NCI-H748 (cell line): ENCODE measurements at regions not wholly inside any gene's neighbourhood (a gene's known extent, or its start where the extent isn't known, plus 50 kb on each side); places are given as distances from the start of the nearest gene placed in this dataset.

ENCODE experiments used
- DNase-seq: peaks from one replicate; lab custom pipeline; 2025; ENCODE audit not compliant: unreplicated experiment; lab: John Stamatoyannopoulos, UW

DNA sequence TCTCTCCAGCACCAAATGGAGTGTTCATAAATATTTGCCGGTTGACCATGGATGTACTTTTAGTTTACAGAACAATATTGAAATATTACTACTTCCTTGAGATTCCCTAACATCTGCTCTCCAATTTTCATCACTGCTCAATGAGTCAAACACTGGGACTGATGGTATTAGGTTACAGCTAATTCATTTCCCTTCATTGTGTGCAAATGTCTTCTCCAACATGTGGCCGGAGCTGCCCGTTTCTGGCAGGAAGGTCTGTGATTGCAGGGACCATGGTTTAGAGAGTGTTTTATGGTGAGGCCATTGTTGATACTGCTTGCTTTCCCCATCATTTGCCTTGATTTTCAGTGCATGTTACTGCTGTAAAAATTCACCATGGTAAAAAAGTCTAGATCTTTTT, 209.3 kb downstream of the HS3ST3B1 start:
- DNase-seq, result no peak

DNA sequence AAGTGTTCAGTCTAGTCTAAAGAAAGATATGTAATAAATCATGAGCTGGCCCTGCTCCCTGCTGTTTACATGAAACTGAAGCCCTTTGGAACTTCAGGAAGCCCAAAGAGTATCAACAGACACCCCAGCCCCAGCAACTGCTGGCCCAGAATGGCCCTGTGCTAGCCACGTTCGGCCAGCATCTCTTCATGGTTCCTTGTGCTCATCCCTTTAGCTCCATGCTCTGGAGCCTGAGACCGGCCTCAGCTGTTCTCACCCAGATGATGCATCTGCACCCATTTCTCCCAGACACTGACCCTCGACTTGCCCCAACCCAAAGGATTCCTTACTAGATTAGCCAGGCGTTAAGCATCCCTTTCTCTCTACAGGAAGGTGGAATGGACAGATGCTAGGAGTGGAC, 207.3 kb downstream of the HS3ST3B1 start:
- no peak for DNase-seq

DNA sequence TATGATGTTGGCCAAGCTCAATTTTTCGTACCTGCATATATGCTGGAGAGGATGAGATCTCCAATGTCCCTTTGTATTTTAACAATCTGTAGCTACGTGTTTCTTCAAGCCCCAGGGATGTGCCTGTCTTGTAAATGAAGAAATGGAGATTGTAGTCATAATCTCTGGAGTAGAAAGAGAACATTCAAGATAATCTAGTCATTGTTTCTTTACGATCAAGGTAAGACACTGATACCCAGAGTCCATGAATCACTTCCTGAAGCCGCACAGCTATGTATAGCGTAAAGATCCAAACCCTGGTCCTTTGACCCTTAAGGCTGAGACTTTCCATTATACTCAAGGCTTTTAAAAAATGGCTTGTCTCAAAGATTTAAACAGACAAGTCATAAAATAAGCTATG, 205.5 kb downstream of the HS3ST3B1 start:
- no peak for DNase-seq

DNA sequence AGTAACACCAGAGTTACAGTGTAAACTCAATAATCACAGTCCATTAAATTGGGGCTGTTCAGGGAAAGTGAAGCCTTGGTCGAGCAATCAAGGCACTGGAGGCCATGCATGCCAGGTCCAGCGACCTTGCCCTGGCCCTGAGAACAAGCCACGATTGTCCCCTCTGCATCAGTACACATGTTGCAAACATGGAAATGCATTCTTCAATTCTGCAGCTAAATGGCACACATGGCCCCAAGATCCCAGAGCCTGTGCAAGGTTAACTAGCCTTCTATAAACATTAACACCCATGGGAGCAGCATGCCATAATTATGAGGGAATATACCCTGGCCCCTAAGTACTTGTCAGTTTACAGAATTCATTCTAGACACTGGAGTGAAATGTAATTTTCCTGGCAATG, 204.7 kb downstream of the HS3ST3B1 start:
- DNase-seq, result peak; percentile 21

DNA sequence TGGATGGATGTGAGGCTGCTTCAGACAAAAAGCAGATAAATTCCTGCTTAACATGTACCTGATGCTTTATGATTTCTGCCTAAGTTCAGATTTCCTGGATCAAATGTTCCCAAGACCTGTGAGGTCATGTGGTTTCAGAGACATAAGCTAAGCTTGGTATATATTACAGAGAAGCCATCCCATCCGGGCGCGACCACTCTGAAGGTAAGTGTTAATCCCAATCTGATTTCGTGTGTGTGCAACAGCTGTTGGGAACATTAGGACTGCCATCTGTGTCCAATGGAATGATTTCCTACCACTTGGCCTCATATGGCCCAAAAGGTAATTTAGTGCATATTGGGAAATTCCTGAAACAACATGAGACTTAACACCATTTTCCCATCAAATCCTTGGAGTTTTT, 199.1 kb downstream of the HS3ST3B1 start:
- DNase-seq, result no peak

DNA sequence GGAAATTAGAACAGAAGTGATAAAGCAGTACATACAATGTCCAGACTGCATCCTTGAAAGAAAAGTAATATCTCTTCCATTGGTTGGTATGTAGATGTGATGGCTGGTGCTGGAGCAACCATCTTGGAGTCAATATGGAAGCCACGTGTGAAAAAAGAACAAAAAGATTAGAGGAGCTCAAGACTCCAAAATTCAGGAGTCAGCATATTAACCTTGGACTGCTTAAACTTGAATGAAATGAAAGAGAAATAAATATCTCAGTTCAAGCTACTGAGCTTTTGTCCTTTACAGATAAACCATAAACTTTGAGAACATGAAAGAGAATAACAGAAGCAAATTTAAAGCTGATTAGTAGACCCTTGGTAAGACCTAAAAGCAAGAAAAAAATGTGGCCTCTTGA, 197.9 kb downstream of the HS3ST3B1 start:
- no peak for DNase-seq

DNA sequence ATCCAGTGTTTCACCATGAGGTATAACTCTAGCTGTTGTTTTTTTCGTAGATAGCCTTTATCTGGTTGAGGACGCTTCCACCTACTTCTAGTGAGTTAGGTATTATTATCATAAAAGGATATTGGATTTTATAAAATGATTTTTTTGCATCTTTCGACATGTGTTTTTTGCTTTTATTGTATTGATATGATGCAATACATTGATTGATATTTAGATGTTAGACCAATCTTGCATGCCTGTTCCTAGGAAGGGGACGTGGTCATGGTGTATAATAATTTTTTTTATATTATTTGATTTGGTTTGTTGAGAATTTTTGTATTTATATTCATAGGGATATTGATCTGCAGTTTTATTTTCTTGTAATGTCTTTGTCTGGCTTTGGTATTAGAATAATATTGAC, 193.3 kb downstream of the HS3ST3B1 start:
- DNase-seq, result no peak

DNA sequence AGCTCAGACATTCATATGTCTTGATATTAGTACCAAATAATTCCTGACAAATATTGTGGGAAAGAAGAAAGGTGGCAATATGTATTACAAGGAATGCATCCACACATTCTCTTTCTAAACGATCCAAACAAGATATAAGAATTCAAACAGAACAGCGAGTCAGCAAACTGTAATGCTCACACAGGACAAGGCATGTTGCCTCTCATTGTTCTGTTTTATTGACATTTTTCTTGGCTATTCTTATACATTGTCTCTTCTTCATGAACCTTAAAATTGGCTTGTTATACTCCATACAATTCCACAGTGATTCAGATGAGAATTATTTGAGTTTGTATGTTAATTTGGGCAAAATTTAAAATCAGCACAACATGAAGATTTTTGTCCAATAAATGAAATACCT, 189.1 kb downstream of the HS3ST3B1 start:
- no peak for DNase-seq

DNA sequence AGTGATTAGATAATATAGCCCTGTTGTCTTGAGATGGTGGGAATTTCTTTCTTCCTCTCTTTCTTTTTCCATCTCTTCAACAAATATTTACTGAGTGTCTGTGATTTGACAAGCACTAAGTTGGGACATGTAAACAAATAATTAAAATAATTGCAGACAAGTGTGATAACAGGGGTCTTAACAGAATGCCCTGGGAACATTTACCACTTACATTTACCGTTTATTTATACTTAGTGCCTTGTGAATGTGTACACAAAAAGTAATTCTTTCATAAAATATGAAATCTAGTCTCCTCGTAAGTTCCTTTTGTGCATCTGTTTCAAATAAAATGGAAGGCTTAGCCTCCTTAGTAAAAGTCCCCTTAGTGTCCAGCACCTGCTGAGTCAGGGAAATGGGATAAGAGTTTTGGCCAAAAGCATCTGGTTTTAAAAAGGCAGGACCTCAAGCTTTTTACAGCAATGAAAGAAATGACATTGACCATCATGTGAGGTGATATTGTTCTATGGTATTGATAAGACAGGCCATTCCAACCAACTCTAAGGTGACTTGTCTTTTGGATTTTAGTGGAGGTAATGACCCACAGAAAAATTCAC, 188.2 kb downstream of the HS3ST3B1 start:
- no peak for DNase-seq

DNA sequence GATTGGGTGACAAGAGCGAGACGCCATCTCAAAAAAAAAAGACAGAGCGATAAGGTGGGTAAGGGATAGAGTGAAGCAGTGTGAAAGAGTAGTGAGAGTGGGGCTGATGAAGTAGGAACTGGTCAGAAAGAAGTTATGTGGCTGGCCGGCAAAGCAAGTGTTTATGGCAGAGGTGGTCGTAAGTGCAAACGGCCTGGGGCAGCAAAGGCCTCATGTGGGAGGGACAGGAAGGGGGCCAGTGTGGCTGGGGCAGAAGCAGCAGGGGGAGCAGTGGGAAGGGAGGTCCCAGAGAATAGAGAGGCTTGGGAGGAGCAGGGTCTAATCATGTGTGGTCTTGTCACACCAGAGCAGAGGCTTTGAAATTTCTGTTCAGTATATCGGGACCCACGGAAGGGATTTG, 186.2 kb downstream of the HS3ST3B1 start:
- DNase-seq, result no peak

DNA sequence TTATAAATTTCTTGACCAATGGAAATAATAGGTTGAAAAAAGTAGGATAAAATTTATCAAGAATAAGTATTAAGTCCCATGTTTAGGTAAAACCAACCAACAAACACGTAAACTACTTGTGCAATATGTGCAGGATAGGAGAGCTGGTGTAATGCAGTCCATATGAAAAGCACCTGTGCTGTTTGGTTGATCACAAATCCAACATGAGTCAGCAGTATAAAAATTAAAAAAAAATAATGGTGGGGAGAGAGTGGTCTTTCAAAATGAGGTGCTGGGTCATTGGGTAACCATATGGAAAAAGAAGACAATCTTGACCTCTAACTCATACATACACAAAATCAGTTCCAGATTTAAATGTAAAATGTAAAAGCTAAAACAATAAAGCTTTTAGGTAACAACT, 181.8 kb downstream of the HS3ST3B1 start:
- no peak for DNase-seq

DNA sequence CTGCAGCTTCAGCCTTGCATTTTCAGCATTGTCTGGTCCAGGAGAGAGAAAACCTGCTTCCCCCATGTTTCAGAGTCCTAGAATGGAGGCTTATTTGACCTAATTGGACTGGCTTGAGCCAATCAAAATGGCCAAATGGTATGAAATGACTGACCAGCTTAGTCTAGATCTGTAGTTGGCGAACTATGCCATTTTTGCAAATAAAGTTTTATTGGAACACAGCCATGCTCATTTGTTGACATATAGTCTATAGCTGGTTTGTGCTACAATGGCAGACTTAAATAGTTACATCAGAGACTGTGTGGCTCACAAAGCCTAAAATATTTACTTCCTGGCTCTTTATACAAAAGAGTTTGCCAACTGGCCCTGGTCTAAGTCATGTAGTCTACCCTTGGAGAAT, 180.8 kb downstream of the HS3ST3B1 start:
- no peak for DNase-seq

DNA sequence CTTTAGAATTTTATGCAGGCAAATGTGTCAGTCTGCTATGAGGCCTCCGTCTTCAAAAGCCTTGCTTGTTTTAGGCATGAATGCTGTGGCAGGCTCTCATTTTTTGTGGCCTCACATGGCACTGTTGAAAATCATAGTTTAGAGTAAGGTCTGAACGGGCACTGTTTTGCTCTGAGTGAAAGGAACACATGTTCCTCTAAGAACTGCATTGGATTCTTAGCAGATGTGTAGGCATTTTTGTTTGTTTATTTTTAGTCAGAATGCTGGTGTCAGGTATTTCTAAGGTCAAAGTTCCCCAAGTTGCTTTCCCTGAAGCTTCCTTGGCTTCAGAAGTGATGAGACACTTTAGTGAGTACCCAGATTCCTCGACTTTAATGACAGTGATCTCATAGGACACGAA, 173.7 kb downstream of the HS3ST3B1 start:
- DNase-seq, result no peak

DNA sequence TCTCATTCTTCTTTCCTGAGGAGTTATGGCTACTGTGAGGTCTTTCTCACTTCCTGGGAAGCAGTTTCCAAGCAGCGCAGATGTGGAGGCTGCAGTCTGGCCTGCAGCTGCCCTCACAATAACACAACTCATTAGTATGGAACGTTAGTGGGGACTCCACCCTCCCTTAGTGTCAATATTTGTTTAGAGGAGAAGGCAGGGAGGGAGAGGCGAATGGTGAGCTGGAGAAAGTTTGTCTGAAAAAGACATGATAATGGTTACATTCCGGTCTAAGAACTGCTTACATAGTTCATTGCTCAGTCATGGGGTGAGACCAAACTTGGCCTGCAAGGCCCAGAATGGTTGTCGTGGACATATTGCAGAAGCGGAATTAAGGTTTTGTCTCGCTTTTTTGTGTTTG, 170.2 kb downstream of the HS3ST3B1 start:
- DNase-seq, result peak; percentile 93

DNA sequence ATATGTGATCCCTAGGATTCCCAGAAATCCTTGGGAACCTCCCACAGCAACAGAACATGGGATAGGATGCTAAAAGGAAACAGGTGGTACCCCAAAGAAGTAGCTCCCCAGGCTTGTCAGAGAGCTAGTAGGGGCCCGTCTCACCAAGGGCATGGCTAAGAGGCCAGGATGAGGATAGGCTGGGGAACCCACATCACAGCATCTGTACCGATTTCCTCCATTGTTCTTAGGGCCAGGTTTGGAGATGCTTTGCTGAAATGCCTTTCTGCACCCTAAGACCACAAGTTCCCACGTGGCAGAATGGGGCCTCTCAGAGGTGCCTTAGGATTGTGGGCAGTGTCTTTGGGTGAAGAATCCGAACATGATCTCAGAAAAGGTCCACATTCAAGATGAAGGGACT, 169.5 kb downstream of the HS3ST3B1 start:
- DNase-seq, result no peak

DNA sequence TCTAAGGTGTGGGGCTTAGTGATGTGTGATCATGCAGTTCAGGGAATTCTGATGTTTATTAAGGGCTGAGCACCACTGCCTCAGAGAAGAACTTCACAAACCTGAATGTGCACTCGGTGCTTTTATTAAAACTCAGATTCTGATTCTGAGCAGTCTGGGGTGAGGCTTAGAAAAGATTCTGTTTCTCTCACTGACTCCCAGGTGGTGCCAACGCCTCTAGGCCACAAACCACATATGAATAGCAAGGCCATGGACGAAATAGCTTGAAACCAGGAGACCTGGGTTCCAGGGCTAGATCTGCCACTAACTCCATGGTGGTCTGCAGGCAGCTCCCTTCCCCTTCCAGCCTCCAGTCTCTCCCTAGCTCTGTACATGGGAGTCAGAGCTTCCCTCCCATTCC, 169.1 kb downstream of the HS3ST3B1 start:
- DNase-seq, result no peak

DNA sequence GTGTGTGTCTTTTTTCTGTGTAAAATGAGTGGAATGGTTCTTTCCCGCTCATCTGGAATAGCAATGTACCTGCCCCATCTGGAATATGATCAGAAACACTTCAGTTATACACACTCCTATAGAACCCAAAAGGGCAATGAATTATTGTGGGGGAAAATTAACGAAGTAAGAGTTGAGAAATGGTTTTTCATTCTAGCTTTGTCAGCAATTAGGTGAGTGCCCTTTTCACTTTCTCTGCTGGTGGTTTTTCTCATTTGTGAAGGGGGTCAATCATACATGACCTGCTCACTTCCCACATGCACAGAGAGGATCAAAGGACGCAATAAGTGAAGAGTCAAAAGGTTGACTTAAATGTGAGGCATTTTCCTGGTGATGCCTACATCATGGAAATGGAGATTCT, 168.0 kb downstream of the HS3ST3B1 start:
- no peak for DNase-seq

DNA sequence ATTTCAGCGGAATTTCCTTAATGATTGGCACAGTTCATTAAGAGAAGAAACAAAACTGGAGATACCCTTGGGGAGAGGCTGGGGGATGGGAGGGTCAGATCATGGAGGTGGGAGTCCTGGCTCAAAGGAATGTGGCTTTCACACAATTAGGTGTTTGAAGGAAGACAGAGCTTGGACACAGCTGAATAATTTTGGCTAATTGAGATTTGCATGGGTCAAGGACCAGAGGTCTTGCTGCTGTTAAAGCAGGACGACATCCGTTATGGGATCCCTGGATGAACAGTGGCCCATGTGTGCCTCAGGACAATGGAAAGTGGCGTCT, 160.3 kb downstream of the HS3ST3B1 start:
- DNase-seq, result no peak

DNA sequence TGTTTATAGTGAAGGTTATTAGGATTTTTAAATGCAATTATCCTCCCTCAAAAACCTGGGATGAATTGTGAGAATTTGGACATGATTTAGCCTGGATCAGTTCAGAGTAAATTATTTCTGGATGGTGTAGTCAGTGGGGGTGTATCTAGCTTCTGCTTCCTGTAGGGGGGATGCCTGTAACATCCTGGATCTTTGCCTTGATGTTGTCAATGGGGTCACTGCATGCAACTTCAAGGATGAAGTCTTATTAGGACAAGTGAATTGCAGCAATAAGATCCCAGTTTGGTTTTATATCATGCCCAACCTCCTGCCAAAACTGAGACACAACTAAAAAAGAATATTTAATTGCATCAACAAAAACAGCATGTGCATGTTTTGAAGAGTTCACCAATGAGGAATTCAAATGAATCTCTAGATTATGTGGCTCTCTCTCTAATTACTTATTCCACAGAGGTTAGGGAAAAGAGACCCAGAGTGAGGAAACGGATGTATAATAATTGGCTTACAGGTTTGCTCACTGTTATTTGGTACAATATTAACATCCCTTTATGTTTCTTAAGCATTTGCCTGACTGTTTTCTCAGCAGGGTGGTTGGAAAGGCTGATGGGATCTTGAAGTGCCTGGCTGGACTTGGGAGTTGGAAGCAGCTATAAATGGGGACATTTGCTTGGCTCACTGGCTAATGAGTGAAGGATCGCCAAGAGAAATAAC, 159.8 kb downstream of the HS3ST3B1 start:
- no peak for DNase-seq

DNA sequence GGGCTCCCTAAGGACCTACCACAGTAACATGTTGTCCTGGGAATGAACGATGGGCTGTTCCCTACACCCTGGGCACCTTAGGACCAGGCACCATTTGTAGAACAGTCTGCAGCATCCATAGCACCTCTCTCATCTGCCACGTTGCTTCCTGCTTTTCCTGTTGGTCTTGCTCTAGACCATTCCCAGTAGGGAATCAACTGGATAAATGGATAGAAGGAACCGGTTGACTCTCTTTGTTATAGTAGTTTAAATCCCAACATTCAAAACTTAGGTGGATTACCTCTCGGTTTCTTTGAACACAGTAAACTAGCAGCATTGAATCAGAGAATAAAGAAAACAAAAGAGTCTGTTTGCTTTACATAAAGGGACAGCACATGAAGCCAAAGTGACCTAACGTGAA, 159.1 kb downstream of the HS3ST3B1 start:
- no peak for DNase-seq

DNA sequence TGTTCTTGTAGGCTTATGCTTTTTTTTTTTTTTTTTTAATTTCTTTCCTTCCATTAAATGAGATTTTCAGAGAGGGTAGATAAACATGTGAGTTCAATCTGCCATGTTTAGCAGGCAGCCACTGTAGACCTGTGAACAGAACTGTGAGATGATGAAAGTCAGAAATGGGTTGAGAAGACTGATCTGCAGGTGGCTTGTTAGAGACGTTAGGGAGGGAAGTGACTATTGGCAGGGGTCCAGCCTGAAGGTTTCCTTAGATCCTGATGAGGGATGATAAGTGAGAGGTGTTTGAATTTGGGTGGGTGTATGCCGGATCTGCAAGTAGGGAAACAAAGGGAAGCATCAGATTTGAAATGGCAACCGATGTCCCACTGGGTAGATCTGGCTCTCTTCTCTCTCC, 157.8 kb downstream of the HS3ST3B1 start:
- DNase-seq, result peak; percentile 36

DNA sequence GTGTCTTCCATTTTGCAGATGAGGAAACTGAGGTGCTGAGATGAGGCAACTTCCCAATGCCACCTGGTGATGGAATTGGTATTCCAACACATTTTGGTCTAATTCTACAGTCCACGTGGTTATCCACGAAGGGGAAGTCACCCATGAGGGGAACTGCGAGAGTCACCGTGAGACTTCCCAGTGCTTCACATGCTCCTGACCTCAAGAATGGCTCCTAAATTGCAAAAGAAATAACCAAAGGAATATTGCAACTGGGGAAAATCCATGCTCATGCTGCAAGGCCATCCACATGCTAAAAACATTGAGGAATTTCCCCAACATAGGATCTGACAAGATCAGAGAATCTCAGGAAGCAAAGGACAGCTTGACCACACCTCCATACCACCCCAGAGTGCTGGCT, 153.9 kb downstream of the HS3ST3B1 start:
- no peak for DNase-seq

DNA sequence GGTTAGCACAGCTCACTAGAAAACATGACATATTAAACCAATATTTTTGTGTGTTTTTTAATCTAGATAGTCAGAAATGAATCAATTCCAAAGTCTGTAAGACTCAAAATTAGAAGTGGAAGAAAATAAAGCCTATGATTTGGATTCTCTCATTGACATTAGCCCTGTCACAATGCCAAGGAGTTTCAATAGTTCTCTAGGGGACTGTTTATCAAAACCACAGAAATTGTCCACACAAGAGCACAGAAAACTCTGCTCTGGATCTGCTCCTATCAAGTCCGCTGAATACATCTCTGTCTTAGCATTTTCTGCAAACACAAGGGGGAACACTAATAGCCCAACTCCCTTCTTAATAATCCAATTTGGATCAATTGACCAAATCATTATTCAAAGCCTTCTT, 152.0 kb downstream of the HS3ST3B1 start:
- DNase-seq, result no peak
